ENCODE measurements at regions not wholly inside any gene's neighbourhood (a gene's known extent, or its start where the extent isn't known, plus 50 kb on each side); places are given as distances from the start of the nearest gene placed in this dataset.

GRCh38 chr14:82725213-82725612, 1191.6 kb upstream of the SEL1L start:
- H3K4me3 ChIP-seq (replicated peaks in 1 of 3; ENCODE audit: insufficient read depth in 1 of 3, low read depth in 1 of 3, low read length in 3 of 3), result no peak overlapping the region
- no peak overlapping the region for H2AFZ ChIP-seq (ENCODE audit: low read depth, low read length)
- H3K4me1 ChIP-seq (ENCODE audit: control insufficient read depth, extremely low read depth, insufficient read depth, low read length), result no peaks in the 10 kb centered on the region
- FAIRE-seq (no peak), DNase-seq (ENCODE audit: low read depth, low spot score) (no peak)
- H3K9me1 ChIP-seq (replicated peaks; ENCODE audit: control insufficient read depth, extremely low read depth, insufficient read depth, low read length), result no peaks in the 10 kb centered on the region
- TF ChIP-seq GATA2 (IDR thresholded peaks at IDR 0.05; ENCODE audit: insufficient read depth, insufficient read length, low read depth, low read length) (no peak), POLR2AphosphoS5 (IDR thresholded peaks at IDR 0.05; ENCODE audit: insufficient read depth, low read depth, low read length) (no peak), POLR2A (IDR thresholded peaks at IDR 0.05; ENCODE audit: low read depth, low read length) (no peak), JUN (IDR thresholded peaks at IDR 0.05; ENCODE audit: borderline replicate concordance, insufficient read depth, insufficient read length, low read depth) (no peak), EZH2 (IDR thresholded peaks at IDR 0.05; ENCODE audit: borderline replicate concordance, low read depth, low read length, severe bottlenecking) (no peak), FOS (IDR thresholded peaks at IDR 0.05; ENCODE audit: borderline replicate concordance, insufficient read depth, low read length) (no peak), MYC (IDR thresholded peaks at IDR 0.05; ENCODE audit: low read depth, low read length) (no peak), CTCF (IDR thresholded peaks at IDR 0.05; ENCODE audit: extremely low read depth in 1 of 2, insufficient read depth in 1 of 2, low read depth in 1 of 2, low read length in 2 of 2) (no peak), MAX (IDR thresholded peaks at IDR 0.05; ENCODE audit: insufficient read depth, insufficient read length) (no peak)
- no peaks in the 10 kb centered on the region for H3K36me3 ChIP-seq (ENCODE audit: control insufficient read depth in 2 of 2, extremely low read depth in 1 of 2, insufficient read depth in 2 of 2, low read length in 2 of 2)
- dilution Hi-C loops (cut with MboI; ENCODE audit: extremely low pct_ligation_motif_present, low sequenced_read_pairs) (no loop called here), intact Hi-C loops (cut with micrococcal nuclease) (no loop called here)
- H3K4me2 ChIP-seq (ENCODE audit: insufficient read depth, low read length), result no peak overlapping the region
- no peaks in the 10 kb centered on the region for H4K20me1 ChIP-seq (replicated peaks; ENCODE audit: control insufficient read depth, extremely low read depth, insufficient read depth, low read length)
- no peaks in the 10 kb centered on the region for H3K79me2 ChIP-seq (ENCODE audit: control insufficient read depth, insufficient read depth, low read length)
- BruUV-seq (replicated peaks), result no TSS peak
- no peaks in the 10 kb centered on the region for H3K27me3 ChIP-seq (ENCODE audit: control insufficient read depth in 2 of 2, insufficient read depth in 2 of 2, low read length in 2 of 2)
- ChIA-PET POLR2A (no interaction called here), CTCF (no interaction called here)
- no peaks in the 10 kb centered on the region for H3K9me3 ChIP-seq (replicated peaks; ENCODE audit: control insufficient read depth, insufficient read depth, low read length)
- no peak overlapping the region for H3K9ac ChIP-seq (replicated peaks; ENCODE audit: extremely low read depth, insufficient read depth, low read length)
- no peak overlapping the region for H3K27ac ChIP-seq (ENCODE audit: insufficient read depth, low read depth, low read length)
